Erythroblast (primary cell): ENCODE measurements at regions not wholly inside any gene's neighbourhood (a gene's known extent, or its start where the extent isn't known, plus 50 kb on each side); places are given as distances from the start of the nearest gene placed in this dataset.
"Not testable (repeated sequence)": the region's sequence is repeated elsewhere in the genome, so short reads cannot be mapped to it uniquely, and the experiment has no call there.

Experiments used
- DNase-seq, 2 experiments: peaks; one replicate each; lab custom pipeline; 2025; lab: John Stamatoyannopoulos, UW
- GATA1 ChIP-seq: IDR thresholded peaks from 2 replicates; pipeline ENCODE4 v1.6.1; 2011; ENCODE audit warnings: low read depth, mild to moderate bottlenecking, control low read depth, low read length, moderate library complexity
- POLR2A ChIP-seq: IDR thresholded peaks from 2 replicates; pipeline ENCODE4 v1.6.1; 2011; ENCODE audit warnings: mild to moderate bottlenecking, low read length

DNA sequence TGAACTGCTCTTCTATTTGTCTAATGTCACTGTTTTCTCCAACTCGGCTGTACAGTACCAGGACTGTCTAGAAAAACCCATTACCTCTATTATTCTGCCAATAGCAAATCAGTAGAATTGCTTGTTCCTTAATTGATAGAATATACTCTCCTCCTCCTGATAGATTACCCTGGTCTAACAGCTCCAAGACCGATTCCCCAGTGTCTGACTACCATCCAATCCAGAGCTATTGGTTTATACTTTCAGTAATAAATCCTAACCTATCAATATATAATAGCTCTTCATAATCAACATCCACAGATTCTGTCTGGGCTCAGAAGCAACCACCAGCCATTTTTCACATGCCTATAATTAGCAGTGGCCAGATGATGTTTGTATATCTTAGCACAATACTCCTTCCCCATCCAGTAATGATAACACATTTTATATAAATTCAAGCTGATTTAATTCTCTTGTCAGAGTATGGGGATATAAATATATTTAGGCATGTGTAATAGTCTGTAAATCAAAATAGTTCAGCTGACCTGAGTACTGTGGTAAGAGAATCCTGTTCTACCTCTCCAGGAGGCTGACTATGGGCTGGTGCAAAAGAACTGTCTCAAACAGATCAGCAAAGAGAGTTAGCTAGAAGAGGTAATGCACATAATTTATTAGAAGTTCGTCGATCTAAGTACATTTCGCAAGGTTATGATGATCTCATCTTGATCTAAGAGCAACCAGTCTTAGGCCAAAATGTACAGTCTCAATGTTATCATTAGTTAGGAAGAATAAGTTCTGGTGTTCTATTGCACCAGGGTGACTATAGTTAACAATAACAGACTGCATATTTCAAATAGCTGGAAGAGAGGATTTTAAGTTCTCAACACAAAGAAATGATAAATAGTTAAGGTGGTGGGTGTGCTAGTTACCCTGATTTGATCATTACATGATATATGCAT is 193.4 kb downstream of the SHOX2 start:
- TF ChIP-seq GATA1, result no peak
- no peak for TF ChIP-seq POLR2A
- no peak for DNase-seq

DNA sequence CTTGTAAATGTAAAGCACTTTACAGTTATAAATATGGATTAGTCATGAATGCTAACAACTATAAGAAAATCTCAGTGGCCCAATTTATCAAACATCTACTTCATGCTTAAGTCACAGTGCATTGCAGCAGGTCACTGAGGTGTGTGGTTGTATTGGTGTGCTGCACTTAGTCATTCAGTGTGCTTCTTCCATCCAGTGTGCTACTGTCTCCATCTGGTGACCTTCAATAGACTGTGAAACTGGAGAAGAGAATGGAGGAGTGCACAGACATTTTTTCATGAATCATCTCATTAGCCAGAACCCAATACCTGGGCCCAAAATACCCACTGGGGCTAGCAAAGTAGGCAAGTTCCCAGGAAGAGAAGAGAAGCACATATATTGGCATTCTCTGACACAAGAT is 199.6 kb downstream of the SHOX2 start:
- TF ChIP-seq GATA1 (no peak), POLR2A (no peak)
- DNase-seq, result no peak

DNA sequence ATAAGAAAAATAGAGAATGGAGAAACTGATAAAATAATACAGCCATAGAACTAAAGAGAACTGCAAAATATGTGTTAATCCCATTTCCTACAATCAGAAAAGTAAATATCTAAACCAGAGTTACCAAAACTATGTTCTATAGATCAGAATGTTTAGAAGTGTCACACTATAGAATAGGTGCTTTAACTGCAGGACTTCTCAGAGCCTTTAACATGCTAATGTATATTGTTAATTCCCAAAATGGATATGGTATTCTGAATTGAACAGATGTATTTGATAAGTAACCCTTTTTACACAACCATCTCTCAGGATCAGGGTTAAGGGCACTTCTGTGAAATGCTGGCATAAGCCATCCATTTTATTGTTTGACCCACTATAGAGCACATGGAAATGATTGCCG is 200.3 kb downstream of the SHOX2 start:
- TF ChIP-seq GATA1 (no peak), POLR2A (no peak)
- no peak for DNase-seq

DNA sequence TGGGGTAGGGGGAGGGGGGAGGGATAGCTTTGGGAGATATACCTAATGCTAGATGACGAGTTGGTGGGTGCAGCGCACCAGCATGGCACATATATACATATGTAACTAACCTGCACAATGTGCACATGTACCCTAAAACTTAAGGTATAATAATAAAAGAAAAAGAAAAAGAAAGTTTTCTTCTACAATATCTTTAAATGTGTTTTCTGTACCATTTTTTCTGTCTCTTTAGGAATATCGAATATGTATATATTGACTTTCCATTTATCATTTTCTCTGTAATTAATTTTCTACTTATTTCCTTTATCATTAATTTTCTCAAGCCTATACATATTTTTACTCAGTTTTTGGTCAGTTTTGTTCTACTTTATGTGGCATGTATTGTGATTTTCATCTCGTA is 203.5 kb downstream of the SHOX2 start:
- DNase-seq, result not testable (repeated sequence)

DNA sequence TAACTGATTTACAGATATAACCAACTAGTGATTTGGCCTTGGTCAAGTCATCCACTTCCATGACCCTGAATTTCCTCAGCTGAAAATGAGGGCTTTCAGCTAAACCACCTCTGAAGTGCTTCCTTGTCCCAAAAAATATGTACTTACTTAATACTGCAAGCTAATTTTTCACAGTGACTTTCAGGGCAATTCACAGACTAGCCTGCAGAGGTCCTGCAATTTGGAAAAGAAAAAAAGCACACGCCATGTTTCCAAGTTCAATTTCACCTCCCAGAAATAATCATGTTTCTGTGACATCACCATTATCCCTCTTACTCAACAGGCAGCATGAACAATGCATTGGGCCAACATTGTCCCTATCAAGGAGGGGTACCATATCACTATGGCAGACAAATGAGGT is 218.2 kb downstream of the SHOX2 start:
- DNase-seq, result no peak
- TF ChIP-seq POLR2A (no peak), GATA1 (no peak)

DNA sequence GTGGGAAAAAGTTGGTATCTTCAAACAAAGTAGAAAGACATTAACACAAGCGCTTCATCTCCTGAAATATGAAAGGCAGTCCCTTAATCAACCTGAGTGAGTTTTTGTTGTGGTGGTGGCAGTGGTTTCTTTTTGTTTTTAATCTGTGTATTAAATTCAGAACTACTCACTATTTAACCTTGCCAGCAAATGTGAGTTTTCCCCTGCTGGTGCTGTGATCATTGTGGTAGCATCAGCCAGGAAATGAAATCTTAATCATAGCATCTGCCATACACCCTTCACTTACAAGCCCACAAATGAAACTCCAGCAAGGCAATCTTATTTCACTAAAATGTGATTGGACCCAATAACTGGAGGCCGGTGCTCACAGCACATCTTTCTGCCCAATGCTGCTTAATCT is 229.7 kb downstream of the SHOX2 start:
- no peak for DNase-seq

DNA sequence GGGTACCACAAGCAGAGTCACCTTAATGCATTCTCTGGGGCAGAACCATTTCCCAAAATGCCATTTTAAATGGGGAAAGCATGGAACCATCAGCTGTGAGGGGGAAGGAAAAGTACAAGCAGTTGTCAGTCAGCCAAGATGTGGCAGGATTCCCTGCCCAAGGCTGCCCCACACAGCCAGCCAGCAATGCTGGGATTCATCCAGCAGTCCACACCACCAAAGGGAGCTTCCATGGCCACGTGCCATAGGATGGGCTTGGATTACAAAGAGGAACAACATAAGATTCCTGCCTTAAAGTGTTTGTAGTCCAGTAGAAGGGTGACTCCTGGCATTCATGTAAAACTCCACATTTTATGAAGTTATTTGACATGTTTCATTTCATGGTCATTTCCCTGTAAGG is 233.3 kb downstream of the SHOX2 start:
- no peak for DNase-seq
- no peak for TF ChIP-seq POLR2A
- no peak for TF ChIP-seq GATA1

More for the DNA sequence above, 229.7 kb downstream of the SHOX2 start:
- TF ChIP-seq POLR2A, result no peak
- no peak for TF ChIP-seq GATA1

DNA sequence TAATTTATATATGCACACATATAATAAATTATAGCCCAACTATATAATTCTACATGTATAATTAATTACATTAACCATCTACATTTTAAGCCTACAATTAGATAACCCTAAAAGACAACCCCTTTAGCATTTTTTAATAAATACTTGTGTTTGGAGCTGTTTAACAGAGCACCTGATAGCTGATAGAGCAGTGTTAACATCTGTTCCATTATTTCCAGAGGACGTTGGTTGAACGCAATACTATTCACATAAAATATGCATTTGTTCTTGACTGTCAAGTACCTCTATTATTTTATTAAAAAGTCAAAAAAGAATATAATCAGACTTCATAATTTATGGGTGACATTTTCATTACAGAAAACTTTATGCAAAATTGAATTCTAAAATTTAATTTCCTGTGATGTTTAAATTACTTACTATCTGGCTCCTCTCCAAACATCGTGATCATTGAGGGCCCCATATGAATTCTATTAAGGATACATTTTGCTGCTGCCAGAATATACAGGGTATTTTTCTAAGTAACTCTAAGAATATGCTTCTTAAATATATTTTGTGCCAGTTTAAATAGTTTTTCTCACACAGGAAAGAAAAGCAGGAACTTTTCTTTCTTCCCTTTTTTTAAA is 234.3 kb downstream of the SHOX2 start:
- DNase-seq, result no peak
- TF ChIP-seq POLR2A, result no peak
- no peak for TF ChIP-seq GATA1

DNA sequence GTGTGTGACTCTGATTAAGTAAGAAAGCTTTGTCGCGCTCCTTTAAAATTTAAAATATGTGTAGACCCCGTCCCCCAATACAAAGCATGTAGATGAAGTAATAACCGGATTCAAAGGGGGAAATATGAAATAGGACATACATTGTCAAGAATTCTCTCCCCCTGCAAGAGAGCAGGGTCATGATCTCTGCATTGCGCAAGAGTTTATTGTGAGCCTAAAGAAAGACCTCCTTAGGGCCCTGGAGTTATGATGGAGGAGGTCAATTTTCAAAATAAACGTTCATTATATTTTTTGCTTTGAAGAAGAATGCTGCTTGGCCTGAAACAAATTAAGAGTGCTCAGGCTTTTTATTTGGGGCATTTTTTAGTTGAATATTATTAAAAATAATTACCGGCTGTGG is 235.0 kb downstream of the SHOX2 start:
- TF ChIP-seq POLR2A, result no peak
- TF ChIP-seq GATA1, result no peak

DNA sequence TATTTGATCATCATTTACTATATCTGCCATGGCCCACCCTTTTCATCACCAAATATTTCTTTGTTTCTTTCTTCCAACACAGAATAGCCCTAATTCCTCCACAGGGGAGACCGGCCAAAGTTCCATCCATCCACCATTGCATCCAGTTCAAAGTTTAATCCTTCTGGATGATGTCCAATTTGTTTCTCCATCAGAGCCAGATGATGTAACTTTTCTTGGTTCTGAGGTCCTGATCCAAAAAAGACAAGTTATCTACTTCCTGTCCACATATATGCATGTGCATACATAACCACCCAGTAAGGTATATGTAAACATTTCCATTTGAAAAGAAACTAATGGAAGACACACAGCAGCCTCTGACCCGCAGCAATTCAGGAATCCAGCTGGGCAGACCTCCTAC is 237.3 kb downstream of the SHOX2 start:
- no peak for TF ChIP-seq POLR2A
- TF ChIP-seq GATA1, result no peak
- no peak for DNase-seq

More for the DNA sequence above, 235.0 kb downstream of the SHOX2 start:
- no peak for DNase-seq

DNA sequence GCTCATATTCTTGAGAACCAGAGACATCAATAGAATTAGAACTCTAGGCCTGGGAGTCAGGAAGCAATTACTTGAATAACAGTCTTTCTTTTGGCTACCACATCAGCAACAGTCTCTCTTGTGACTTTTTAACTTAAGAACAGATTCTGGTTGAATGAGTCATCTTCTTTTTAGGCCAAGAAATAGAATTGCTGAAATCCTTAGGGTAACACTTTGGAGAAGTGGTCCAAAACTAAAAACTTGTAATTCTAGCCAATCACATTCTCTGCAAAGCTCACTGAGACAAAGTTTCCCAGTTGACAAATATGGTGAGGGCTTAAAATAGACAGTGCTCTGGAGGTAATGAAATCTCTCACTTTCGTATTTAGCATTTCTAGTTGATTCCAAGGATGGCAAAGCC is 238.0 kb downstream of the SHOX2 start:
- no peak for DNase-seq
- TF ChIP-seq POLR2A, result no peak
- no peak for TF ChIP-seq GATA1

DNA sequence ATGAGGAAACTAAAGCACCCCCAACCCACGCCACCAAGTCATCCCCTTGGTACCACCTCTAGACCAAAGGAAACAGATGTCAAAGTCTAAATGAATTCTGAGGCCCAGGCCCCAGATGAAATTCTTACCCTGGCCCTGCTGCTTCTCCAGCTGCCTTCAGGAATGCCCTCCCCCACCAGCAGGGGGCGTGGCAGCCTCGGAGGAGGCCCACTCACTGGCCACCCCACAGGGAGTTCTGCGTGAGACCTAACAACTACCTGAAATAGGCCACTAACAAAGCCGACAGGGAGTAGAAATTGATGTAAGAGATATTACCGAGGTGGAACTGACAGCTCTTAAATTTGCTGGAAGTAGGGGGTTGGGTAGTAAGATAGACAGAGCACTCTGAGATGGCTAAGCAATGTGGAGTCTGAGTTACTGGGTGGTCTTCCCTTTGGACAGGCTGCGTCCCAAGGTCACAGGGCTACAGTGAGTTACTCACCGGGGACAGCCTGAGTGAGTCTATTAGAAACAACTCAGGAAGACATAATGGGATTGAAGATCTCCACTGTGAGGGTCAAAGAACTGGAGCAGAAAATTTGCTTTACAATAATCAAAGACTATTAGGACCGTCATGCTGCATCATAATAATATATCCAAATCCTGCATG is 240.7 kb downstream of the SHOX2 start:
- no peak for TF ChIP-seq POLR2A
- TF ChIP-seq GATA1, result no peak
- peak; percentile 61 to 80 for DNase-seq

DNA sequence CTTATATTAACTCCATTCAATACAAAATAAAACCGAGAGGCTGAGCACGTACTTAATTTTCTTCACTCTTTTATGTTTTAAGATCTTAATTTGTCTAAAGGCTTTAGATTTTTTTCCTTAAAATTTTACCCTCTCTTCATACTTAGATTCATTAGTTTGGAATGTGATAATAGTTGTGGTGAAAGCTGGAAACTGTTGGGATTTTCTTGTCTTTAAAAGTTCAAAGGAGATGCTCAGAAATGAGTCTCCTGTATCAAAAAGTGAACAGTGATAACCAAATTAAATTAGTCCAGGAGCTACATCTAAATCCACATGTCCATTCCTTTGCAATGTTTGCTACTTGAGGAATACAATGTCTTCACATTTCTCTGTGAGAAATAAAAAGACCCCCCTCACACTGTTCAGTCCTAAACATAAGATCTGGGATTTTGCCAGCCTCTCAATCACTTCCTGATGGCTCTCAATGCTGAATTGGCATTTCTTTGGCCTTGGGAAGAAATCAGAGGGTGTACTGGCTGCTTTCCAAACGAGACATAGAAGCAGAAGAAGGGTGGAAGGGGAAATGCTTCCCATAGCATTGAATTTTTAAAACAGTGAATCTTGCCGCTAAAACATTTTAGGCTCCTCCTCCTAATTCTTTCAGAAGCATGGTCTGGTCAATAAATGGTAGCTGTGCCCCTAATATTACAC is 245.0 kb downstream of the SHOX2 start:
- DNase-seq, result no peak
- TF ChIP-seq GATA1, result no peak
- no peak for TF ChIP-seq POLR2A
